Endothelial cell of umbilical vein (primary cell): ENCODE measurements at regions not wholly inside any gene's neighbourhood (a gene's known extent, or its start where the extent isn't known, plus 50 kb on each side); places are given as distances from the start of the nearest gene placed in this dataset.

ENCODE experiments used
- BruUV-seq: library from RNA; stranded (reverse); fragments of 400-500 nt; replicated peaks from 2 replicates; lab custom pipeline; 2021; lab: Mats Ljungman, UMichigan
- CTCF ChIA-PET: fragments of 300-600, 350-600 bp; sonication (Branson Sonifier 250); formaldehyde crosslinking; loops from one replicate; lab custom pipeline; 2021; ENCODE audit warnings: antibody characterized with exemption, inconsistent platforms; lab: Charles Lee
- POLR2A ChIA-PET: fragments of 300-600, 350-600 bp; sonication (Branson Sonifier 250); formaldehyde crosslinking; loops from one replicate; lab custom pipeline; 2021; ENCODE audit warnings: antibody characterized with exemption, inconsistent platforms; lab: Charles Lee
- DNase-seq: peaks from one replicate; pipeline ENCODE4 v3.0.0-alpha.2; 2011; ENCODE audit warnings: low read depth, low spot score
- FAIRE-seq: peaks from 2 replicates; lab custom pipeline; 2011; peaks lifted over from hg19 to GRCh38; lab: Jason Lieb, UNC
- H2AFZ ChIP-seq: 2 replicates; pipeline ENCODE4 v1.6.0; 2012; ENCODE audit warnings: low read depth, low read length, control low read depth, inconsistent platforms
- H3K27ac ChIP-seq: 2 replicates; pipeline ENCODE4 v1.5.1; 2011; ENCODE audit warnings: low read depth, mild to moderate bottlenecking, control low read depth, low read length, moderate library complexity; ENCODE audit not compliant: insufficient read depth
- H3K27me3 ChIP-seq, 2 experiments: 2 replicates each; pipeline versions ENCODE4 v1.6.0 to v1.6.1; 2011; ENCODE audit warnings: low read length in 2 of 2, mixed read lengths in 1 of 2; ENCODE audit not compliant: control insufficient read depth in 2 of 2, insufficient read depth in 2 of 2
- H3K36me3 ChIP-seq, 2 experiments: 2 replicates in 1 of 2; 3 replicates in 1 of 2; pipeline ENCODE4 v1.5.1; 2011; ENCODE audit warnings: low read length in 2 of 2, mild to moderate bottlenecking in 1 of 2, moderate library complexity in 1 of 2; ENCODE audit not compliant: control insufficient read depth in 2 of 2, insufficient read depth in 2 of 2; ENCODE audit errors: extremely low read depth in 1 of 2
- H3K4me1 ChIP-seq: 3 replicates; pipeline ENCODE4 v1.5.1; 2011; ENCODE audit warnings: mild to moderate bottlenecking, low read length; ENCODE audit not compliant: control insufficient read depth, insufficient read depth; ENCODE audit errors: extremely low read depth
- H3K4me2 ChIP-seq: 2 replicates; pipeline ENCODE4 v1.6.1; 2011; ENCODE audit warnings: low read length, control low read depth, mixed read lengths; ENCODE audit not compliant: insufficient read depth
- H3K4me3 ChIP-seq, 3 experiments: fragments of 200-600 bp in 1 of 3; sonication (generic), shearing (Covaris generic) in 1 of 3; replicated peaks in 1 of 3; 2 replicates each; pipeline ENCODE4 v1.5.1; 2011 to 2016; ENCODE audit warnings: control low read depth in 3 of 3, low read length in 3 of 3, mild to moderate bottlenecking in 2 of 3, inconsistent platforms in 1 of 3, low read depth in 1 of 3, moderate library complexity in 1 of 3; ENCODE audit not compliant: insufficient read depth in 1 of 3
- H3K79me2 ChIP-seq: 2 replicates; pipeline ENCODE4 v1.6.0; 2012; ENCODE audit warnings: low read length, inconsistent platforms; ENCODE audit not compliant: control insufficient read depth, insufficient read depth
- H3K9ac ChIP-seq: replicated peaks from 2 replicates; pipeline ENCODE3; 2011; ENCODE audit warnings: low read length, control low read depth; ENCODE audit not compliant: insufficient read depth; ENCODE audit errors: extremely low read depth
- H3K9me1 ChIP-seq: replicated peaks from 3 replicates; pipeline ENCODE4 v1.6.0; 2011; ENCODE audit warnings: mild to moderate bottlenecking, low read length; ENCODE audit not compliant: control insufficient read depth, insufficient read depth; ENCODE audit errors: extremely low read depth
- H3K9me3 ChIP-seq: replicated peaks from 2 replicates; pipeline ENCODE4 v1.5.1; 2012; ENCODE audit warnings: low read length, inconsistent platforms; ENCODE audit not compliant: control insufficient read depth, insufficient read depth
- H4K20me1 ChIP-seq: replicated peaks from 2 replicates; pipeline ENCODE3; 2011; ENCODE audit warnings: mild to moderate bottlenecking, low read length; ENCODE audit not compliant: control insufficient read depth, insufficient read depth; ENCODE audit errors: extremely low read depth
- CTCF ChIP-seq, 2 donors: IDR thresholded peaks; 1 replicate in 1 of 2; 2 replicates in 1 of 2; pipeline ENCODE4 v1.5.1; 2011; ENCODE audit warnings: low read length in 2 of 2, mild to moderate bottlenecking in 2 of 2, moderate library complexity in 2 of 2, control low read depth in 1 of 2, inconsistent platforms in 1 of 2, low read depth in 1 of 2; ENCODE audit not compliant: insufficient read depth in 1 of 2; ENCODE audit errors: extremely low read depth in 1 of 2
- EZH2 ChIP-seq: IDR thresholded peaks from 2 replicates; pipeline ENCODE4 v1.6.1; 2012; ENCODE audit warnings: borderline replicate concordance, low read depth, mild to moderate bottlenecking, moderate library complexity, low read length, inconsistent platforms; ENCODE audit not compliant: severe bottlenecking
- FOS ChIP-seq: IDR thresholded peaks from 2 replicates; pipeline ENCODE4 v1.6.1; 2011; ENCODE audit warnings: mild to moderate bottlenecking, low read length, moderate library complexity, borderline replicate concordance; ENCODE audit not compliant: insufficient read depth
- GATA2 ChIP-seq: IDR thresholded peaks from 2 replicates; pipeline ENCODE4 v1.7.0; 2011; ENCODE audit warnings: low read depth, mild to moderate bottlenecking, moderate library complexity, mixed read lengths, low read length; ENCODE audit not compliant: insufficient read length, insufficient read depth
- JUN ChIP-seq: IDR thresholded peaks from 2 replicates; pipeline ENCODE4 v1.6.1; 2011; ENCODE audit warnings: borderline replicate concordance, low read depth; ENCODE audit not compliant: insufficient read length, insufficient read depth
- MAX ChIP-seq: IDR thresholded peaks from 2 replicates; pipeline ENCODE4 v1.6.1; 2011; ENCODE audit not compliant: insufficient read depth, insufficient read length
- MYC ChIP-seq: IDR thresholded peaks from one replicate; pipeline ENCODE4 v1.6.1; 2011; ENCODE audit warnings: mild to moderate bottlenecking, low read depth, low read length
- POLR2A ChIP-seq: IDR thresholded peaks from 2 replicates; pipeline ENCODE4 v1.6.1; 2012; ENCODE audit warnings: low read depth, mild to moderate bottlenecking, control low read depth, low read length
- POLR2AphosphoS5 ChIP-seq: IDR thresholded peaks from 2 replicates; pipeline ENCODE4 v1.6.1; 2012; ENCODE audit warnings: low read depth, mild to moderate bottlenecking, control low read depth, low read length, moderate library complexity; ENCODE audit not compliant: insufficient read depth
- dilution Hi-C: fragments of 300-500 bp; cut with MboI; formaldehyde crosslinking; loops from one replicate; pipeline ENCODE4 v1.15.0; 2019; ENCODE audit warnings: low sequenced_read_pairs; ENCODE audit not compliant: extremely low pct_ligation_motif_present
- intact Hi-C: fragments of 100-400 bp; cut with micrococcal nuclease; formaldehyde crosslinking; loops from one replicate; pipeline ENCODE4 v1.10.0; 2022

GRCh38 chr4:53852343-53852742 lies 212.1 kb downstream of the CHIC2 start:
- Histone ChIP-seq H2AFZ (no peak overlapping the region), H3K79me2 (no peaks in the 10 kb centered on the region), H3K27me3 (peaks cover 0 to 3% of the 10 kb centered on the region in 2 experiments), H3K4me2 (no peak overlapping the region), H3K36me3 (no peaks in the 10 kb centered on the region), H3K4me1 (no peaks in the 10 kb centered on the region), H4K20me1 (no peaks in the 10 kb centered on the region), H3K9ac (no peak overlapping the region), H3K9me3 (no peaks in the 10 kb centered on the region), H3K4me3 (no peak overlapping the region), H3K9me1 (no peaks in the 10 kb centered on the region), H3K27ac (no peak overlapping the region)
- intact Hi-C loops (loop anchor here (1.0 to 10.0 kb wide), 2 partner anchors 44 to 88 kb away; no protein-coding TSS in a partner anchor), dilution Hi-C loops (no loop called here)
- DNase-seq = no peak
- ChIA-PET CTCF (interaction anchor here (1.3 kb wide), 1 partner anchor 382 kb away, joined by 4 read pairs; no protein-coding TSS in a partner anchor), POLR2A (no interaction called here)
- no peak for FAIRE-seq
- no peak for TF ChIP-seq EZH2
- TF ChIP-seq JUN = no peak
- no peak for TF ChIP-seq CTCF (IDR thresholded peaks at IDR 0.05; ENCODE audit: extremely low read depth in 1 of 2, insufficient read depth in 1 of 2, low read depth in 1 of 2, low read length in 2 of 2)
- TF ChIP-seq POLR2AphosphoS5 = no peak
- BruUV-seq = no TSS peak

- DNase-seq (no peak), FAIRE-seq (no peak)
- no peaks in the 10 kb centered on the region for H4K20me1 ChIP-seq
- H3K4me2 ChIP-seq = no peak overlapping the region
- H3K27me3 ChIP-seq = peaks cover 2 to 6% of the 10 kb centered on the region in 2 experiments
- no peak overlapping the region for H2AFZ ChIP-seq
- no TSS peak for BruUV-seq
- intact Hi-C loops (no loop called here), dilution Hi-C loops (no loop called here)
- no peaks in the 10 kb centered on the region for H3K36me3 ChIP-seq
- no peaks in the 10 kb centered on the region for H3K79me2 ChIP-seq
- H3K27ac ChIP-seq = no peak overlapping the region
- ChIA-PET POLR2A (no interaction called here), CTCF (no interaction called here)
- H3K9ac ChIP-seq = no peak overlapping the region
- H3K4me3 ChIP-seq = no peak overlapping the region
- no peaks in the 10 kb centered on the region for H3K4me1 ChIP-seq
- no peak for TF ChIP-seq MYC
- no peak for TF ChIP-seq MAX
- TF ChIP-seq FOS = no peak
- TF ChIP-seq CTCF (IDR thresholded peaks at IDR 0.05; ENCODE audit: extremely low read depth in 1 of 2, insufficient read depth in 1 of 2, low read depth in 1 of 2, low read length in 2 of 2) = no peak
- no peak for TF ChIP-seq POLR2A
- TF ChIP-seq POLR2AphosphoS5 = no peak
- TF ChIP-seq JUN = no peak
- no peak for TF ChIP-seq EZH2
- TF ChIP-seq GATA2 = no peak
- no peaks in the 10 kb centered on the region for H3K9me1 ChIP-seq
- no peaks in the 10 kb centered on the region for H3K9me3 ChIP-seq
Measured at GRCh38 chr4:53847965-53848364, 216.4 kb downstream of the CHIC2 start.
